ENCODE measurements at regions not wholly inside any gene's neighbourhood (a gene's known extent, or its start where the extent isn't known, plus 50 kb on each side); places are given as distances from the start of the nearest gene placed in this dataset.
A peak's percentile ranks its signal among the peaks of the same experiment; 100 is the strongest.
"Not testable (repeated sequence)": the region's sequence is repeated elsewhere in the genome, so short reads cannot be mapped to it uniquely, and the experiment has no call there.

- no peak for DNase-seq
Observed at GRCh38 chr15:69876064-69876940, 221.4 kb downstream of the TLE3 start.

- DNase-seq, result not testable (repeated sequence)
Observed at GRCh38 chr15:69879963-69880362, 217.8 kb downstream of the TLE3 start.

DNA sequence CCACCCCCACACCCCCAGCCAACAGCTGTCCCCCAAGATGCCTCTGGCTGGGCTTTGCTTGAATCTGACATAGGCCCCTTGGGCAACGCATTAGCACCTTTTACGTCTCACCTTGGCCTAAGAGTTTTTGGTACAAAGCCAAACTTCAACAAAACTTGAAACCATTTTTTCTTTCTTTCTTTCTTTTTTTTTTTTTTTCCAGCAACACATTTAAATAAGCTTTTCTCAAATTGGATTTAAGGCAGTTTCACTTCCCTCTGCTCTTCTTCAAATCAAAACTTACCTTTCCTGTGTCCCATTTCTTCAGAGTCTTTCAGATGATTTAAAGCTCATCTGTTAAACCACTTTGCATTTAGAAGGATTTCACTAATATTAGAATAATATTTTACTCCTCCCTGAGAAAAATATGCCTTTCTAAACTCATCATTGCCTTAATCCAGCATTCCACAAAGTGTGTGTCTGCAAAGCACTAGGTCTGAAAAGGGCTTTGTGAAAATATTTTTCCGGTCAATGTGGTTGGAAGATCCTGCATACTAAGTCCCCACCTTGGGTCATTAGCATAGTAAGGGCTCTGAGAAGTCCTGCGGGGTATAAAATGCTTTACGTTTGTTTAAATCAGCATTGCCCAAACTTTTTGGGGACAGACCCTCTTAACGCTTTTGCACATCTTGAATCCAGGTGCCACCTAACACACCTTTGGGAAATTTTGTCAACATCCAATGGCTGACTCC is 217.0 kb downstream of the TLE3 start:
- DNase-seq, result no peak

DNA sequence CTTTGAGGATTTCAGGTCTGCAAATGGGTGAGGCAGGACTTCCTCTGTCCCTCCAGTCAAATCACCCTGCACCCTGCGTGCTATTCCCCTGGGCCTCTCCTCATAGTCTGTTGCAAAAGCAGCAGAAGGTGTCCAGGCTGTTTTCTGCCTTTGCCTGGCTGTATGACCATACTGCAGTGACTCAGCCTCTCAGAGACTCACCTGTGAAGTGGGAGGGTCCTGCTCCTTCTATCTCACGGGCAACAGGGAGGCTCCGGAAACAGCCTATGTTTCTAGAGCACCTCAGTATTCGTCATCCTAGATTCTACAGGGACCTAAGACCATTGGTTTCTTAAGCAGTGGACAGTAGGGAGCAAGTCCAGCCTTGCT is 216.4 kb downstream of the TLE3 start:
- no peak for DNase-seq

- peak in 1 of 2 experiments; percentile 40 for DNase-seq
Observed at GRCh38 chr15:69881766-69882165, 216.0 kb downstream of the TLE3 start.

DNA sequence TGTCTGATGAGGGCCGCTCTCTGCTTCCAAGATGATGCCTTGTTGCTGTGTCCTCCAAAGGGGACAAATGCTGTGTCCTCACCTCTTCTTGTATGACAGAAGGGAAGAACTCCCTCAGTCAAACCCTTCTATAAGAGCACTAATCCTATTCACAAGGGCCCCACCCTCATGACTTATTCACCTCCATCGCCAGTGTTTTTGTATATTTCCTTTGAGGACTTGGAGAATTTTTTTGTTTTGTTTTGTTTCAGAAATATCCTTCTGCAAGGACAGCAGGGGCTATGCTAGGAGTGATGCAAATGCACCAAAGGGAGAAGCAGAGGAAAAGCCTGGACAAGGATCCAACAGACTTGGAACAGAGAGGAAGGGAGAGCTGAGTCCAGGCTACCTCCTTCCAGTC is 214.4 kb downstream of the TLE3 start:
- DNase-seq, result no peak

GRCh38 chr15:69885173-69885955 is 212.4 kb downstream of the TLE3 start:
- DNase-seq, result no peak

DNA sequence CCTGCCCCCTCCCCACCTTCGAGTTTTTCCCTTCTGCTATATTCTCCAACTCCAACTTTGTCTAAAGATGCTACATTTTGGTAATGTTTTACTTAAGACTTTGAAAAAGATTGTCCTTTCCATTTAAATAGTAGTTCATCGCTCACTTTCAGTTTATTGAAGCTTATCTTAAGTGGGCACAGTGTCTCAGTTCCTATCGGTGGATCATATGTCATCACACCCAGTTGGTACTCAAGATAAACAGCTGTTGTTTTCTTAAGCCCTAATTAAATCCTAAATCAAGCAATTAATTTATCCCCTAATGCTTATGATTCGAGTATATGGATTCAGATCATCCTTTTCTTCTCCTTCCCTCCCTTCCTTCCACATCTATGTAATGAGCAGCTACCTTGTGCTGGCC is 210.7 kb downstream of the TLE3 start:
- no peak for DNase-seq

GRCh38 chr15:69887553-69887952 is 210.2 kb downstream of the TLE3 start:
- DNase-seq, result no peak

- no peak for DNase-seq
Observed at GRCh38 chr15:69888406-69888805, 209.3 kb downstream of the TLE3 start.

- no peak for DNase-seq
Observed at GRCh38 chr15:69891070-69891536, 206.6 kb downstream of the TLE3 start.

GRCh38 chr15:69891606-69892005 is 206.1 kb downstream of the TLE3 start:
- DNase-seq, result no peak

- DNase-seq, result no peak
Observed at GRCh38 chr15:69892351-69892750, 205.4 kb downstream of the TLE3 start.

- DNase-seq, result no peak
Observed at GRCh38 chr15:69893086-69893485, 204.6 kb downstream of the TLE3 start.

- no peak for DNase-seq
Observed at GRCh38 chr15:69893863-69894262, 203.9 kb downstream of the TLE3 start.

- DNase-seq, result no peak
Observed at GRCh38 chr15:69895202-69895601, 202.5 kb downstream of the TLE3 start.

DNA sequence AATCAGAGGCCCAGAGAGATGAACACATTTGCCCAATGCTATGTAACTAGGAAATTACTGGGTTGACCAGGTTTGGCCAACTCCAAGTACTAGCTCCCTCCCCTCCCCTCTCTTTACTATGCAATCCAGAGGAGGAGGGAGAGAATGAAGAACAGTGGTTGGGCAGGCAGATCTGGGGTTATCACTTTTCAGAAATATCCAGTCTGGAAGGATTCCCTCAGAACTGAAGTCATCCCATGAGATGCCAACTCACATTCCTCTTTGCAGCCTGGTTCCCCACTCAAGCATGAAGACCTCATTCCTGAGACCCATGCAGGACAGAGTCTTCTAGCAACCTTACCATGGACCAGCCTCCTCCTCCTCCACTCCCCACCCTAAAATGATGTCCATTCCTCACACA is 201.1 kb downstream of the TLE3 start:
- no peak for DNase-seq

DNA sequence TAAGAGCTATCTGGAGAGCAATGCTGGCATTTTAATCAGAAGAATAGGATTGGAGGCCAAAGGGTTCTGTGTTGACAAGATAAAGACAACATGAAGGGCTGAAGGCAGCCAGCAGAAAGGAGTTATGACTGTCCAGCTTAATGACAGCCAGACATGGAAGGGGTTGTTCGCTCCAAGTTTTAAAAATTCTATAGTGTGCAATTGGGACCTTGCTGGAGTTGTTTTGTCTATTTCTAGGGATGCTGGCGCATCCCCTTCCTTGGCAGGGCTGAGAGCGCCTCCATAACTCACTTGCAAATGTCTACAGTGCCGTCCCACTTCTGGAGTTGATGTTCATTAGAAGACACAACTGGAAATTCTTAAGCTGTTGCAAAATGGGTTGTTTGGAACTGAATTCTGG is 200.7 kb downstream of the TLE3 start:
- DNase-seq, result no peak

DNA sequence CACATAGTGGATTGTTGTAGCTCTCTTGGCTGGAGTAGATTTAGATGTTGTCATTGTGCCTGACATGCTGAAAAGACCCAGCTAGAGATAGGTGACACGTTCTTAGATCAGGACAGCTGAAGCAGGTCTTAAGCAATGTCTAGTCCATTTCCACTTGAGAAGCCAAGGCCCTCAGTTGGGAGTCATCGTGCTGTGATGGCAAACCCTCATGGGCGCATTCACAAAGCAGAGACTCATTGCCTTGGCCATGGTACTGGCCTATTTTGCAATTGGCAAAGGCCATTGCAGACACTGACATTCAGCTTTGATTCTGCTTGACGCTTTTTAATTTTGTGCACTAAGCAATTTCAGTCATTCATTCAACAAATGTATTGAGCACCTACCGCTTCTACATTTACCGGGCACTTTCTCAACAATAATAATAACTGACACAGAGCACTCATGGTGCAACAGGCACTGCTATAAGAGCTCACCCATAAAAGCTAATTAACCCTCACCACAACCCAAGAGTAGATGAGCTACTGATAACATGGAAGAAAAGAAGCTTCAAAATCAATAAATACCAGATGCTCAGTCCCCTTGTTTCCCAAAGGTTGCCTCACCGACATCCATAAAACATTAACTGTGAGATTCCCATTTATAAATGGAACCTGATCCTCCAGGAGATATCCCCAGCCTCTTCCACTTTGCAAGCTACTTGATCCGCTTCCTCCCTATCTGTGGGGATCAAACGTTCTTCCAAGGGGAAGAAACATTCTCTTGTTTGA is 200.1 kb downstream of the TLE3 start:
- DNase-seq, result no peak

DNA sequence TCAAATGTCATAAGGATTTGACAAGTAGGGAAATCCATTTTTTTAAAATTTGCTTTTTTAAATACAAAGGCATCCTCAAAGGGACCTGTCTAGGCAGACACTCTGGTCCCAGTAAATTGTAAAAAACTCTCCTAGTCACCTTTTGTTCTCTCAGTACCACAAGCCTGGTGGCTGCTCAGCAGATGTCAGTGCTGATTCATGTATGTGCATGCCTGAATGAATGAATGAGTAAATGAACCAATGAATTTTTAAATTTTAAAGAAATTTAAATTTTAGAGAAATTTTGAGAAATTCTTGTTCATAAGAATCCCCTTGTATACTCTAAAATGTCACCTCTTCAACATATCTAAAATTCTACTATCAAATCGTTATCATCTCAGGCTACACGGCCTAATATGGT is 199.5 kb downstream of the TLE3 start:
- no peak for DNase-seq

- DNase-seq, result no peak
Observed at GRCh38 chr15:69902414-69903062, 195.2 kb downstream of the TLE3 start.
